ENCODE measurements at regions not wholly inside any gene's neighbourhood (a gene's known extent, or its start where the extent isn't known, plus 50 kb on each side); places are given as distances from the start of the nearest gene placed in this dataset.
"Not testable (repeated sequence)": the region's sequence is repeated elsewhere in the genome, so short reads cannot be mapped to it uniquely, and the experiment has no call there.

DNA sequence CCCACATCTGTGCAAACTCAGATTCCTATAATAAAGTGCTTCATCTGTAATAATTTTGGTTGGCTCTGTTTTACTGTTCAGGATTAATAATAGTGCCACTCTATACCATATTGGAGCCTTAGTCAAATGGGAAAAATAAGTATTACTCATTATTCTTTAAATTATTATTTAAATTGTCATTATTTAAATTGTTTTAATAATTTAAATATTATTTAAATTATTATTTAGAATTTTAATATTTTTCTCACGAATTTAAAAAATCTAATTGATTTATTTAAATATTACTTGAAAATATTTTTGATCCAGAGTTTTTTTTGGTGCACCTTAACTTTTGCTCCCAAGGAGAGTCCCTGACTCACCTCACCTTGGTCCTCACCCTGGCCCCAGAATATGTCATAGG lies 245.7 kb upstream of the MDGA2 start:
- TF ChIP-seq CTCF (IDR thresholded peaks at IDR 0.05 in 4 of 5, conservative IDR thresholded peaks at IDR 0.05 in 1 of 5) (no peak), POLR2A (IDR thresholded peaks at IDR 0.05) (no peak)
- ATAC-seq: no peak
- H3K4me1 ChIP-seq: no peaks in the 10 kb centered on the region
- no peaks in the 10 kb centered on the region for H3K36me3 ChIP-seq
- DNase-seq: no peak
- in situ Hi-C loops (cut with MboI; ENCODE audit: low sequenced_read_pairs in 4 of 4) (no loop called here), intact Hi-C loops (cut with DNase I; ENCODE audit: low total_unique reads) (no loop called here)
- H3K9me3 ChIP-seq: no peaks in the 10 kb centered on the region
- H3K27ac ChIP-seq: no peak overlapping the region
- H3K27me3 ChIP-seq: no peaks in the 10 kb centered on the region
- no peak overlapping the region for H3K4me3 ChIP-seq

GRCh38 chr14:47919997-47920396 lies 244.6 kb upstream of the MDGA2 start:
- no peaks in the 10 kb centered on the region for H3K9me3 ChIP-seq
- intact Hi-C loops (cut with DNase I; ENCODE audit: low total_unique reads): no loop called here
- TF ChIP-seq CTCF (IDR thresholded peaks at IDR 0.05 in 4 of 5, conservative IDR thresholded peaks at IDR 0.05 in 1 of 5) (no peak), POLR2A (IDR thresholded peaks at IDR 0.05) (no peak)
- in situ Hi-C loops (cut with MboI; ENCODE audit: low sequenced_read_pairs in 4 of 4): no loop called here
- H3K27me3 ChIP-seq: no peaks in the 10 kb centered on the region
- DNase-seq (no peak), ATAC-seq (no peak)
- no peaks in the 10 kb centered on the region for H3K36me3 ChIP-seq
- no peak overlapping the region for H3K4me3 ChIP-seq
- no peak overlapping the region for H3K27ac ChIP-seq
- no peaks in the 10 kb centered on the region for H3K4me1 ChIP-seq

DNA sequence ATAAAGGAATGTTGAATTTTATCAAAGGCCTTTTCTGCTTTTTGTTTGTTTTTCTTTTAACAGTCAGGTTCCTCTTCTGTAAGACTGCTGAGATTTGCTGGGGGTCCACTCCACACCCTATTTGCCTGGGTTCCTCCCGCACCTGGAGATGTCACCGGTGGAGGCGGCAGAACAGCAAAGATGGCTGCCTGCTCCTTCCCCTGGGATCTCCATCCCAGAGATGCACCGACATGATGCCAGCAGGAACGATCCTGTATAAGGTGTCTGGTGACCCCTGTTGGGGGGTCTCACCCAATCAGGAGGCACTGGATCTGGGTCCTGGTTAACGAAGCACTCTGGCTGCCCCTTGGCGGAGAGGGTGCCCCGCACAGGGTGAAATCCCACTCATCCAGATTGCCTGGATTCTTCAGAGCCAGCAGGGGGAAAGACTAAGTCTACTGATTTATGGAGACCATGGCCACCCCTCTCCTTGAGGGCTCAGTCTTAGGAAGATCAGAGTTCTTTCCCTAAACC lies 244.0 kb upstream of the MDGA2 start:
- ATAC-seq (no peak), DNase-seq (no peak)
- Histone ChIP-seq H3K27ac (no peak overlapping the region), H3K27me3 (no peaks in the 10 kb centered on the region), H3K9me3 (no peaks in the 10 kb centered on the region), H3K4me1 (no peaks in the 10 kb centered on the region), H3K4me3 (no peak overlapping the region), H3K36me3 (no peaks in the 10 kb centered on the region)
- intact Hi-C loops (cut with DNase I; ENCODE audit: low total_unique reads): no loop called here
- TF ChIP-seq CTCF (IDR thresholded peaks at IDR 0.05 in 4 of 5, conservative IDR thresholded peaks at IDR 0.05 in 1 of 5) (no peak), POLR2A (IDR thresholded peaks at IDR 0.05) (no peak)
- in situ Hi-C loops (cut with MboI; ENCODE audit: low sequenced_read_pairs in 4 of 4): no loop called here

DNA sequence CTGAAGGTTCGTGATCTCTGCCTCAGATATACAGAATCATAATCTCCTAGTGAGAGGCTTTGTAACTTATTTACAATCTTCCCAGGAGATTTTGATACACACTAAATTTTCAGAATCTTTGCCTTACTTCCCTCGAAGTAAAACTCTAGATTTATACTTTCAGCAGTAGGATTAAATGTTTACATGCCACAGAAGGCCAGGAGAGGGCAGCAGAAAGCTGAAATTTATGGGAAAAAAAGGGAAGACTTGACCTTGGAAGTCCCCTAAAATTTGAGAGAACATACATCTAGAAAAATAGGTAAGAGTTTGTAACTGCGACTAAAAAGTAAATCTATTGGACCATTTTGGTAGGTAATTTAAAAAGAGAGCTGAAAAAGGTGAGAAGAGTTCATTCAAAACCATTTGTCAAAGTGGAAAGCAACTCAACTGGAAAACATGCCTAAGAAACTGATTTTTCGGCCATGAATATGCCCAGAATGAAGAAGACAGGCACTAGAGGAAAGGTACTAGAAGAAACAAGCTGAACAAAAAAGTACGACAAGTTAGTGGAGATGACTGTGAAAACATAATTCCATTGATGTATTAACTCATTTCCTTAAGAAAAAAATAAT lies 242.0 kb upstream of the MDGA2 start:
- Histone ChIP-seq H3K27me3 (no peaks in the 10 kb centered on the region), H3K36me3 (no peaks in the 10 kb centered on the region), H3K27ac (no peak overlapping the region), H3K9me3 (no peaks in the 10 kb centered on the region), H3K4me1 (no peaks in the 10 kb centered on the region), H3K4me3 (no peak overlapping the region)
- in situ Hi-C loops (cut with MboI; ENCODE audit: low sequenced_read_pairs in 4 of 4) (no loop called here), intact Hi-C loops (cut with DNase I; ENCODE audit: low total_unique reads) (no loop called here)
- ATAC-seq: no peak
- no peak for TF ChIP-seq POLR2A (IDR thresholded peaks at IDR 0.05)
- peak in 1 of 5 experiments; percentile 8 for TF ChIP-seq CTCF (IDR thresholded peaks at IDR 0.05 in 4 of 5, conservative IDR thresholded peaks at IDR 0.05 in 1 of 5)
- DNase-seq: no peak

- DNase-seq; H3K4me3 ChIP-seq; ATAC-seq; H3K27ac ChIP-seq; H3K27me3 ChIP-seq; intact Hi-C loops (cut with DNase I; ENCODE audit: low total_unique reads); H3K36me3 ChIP-seq; in situ Hi-C loops (cut with MboI; ENCODE audit: low sequenced_read_pairs in 4 of 4); H3K4me1 ChIP-seq; H3K9me3 ChIP-seq: not testable (repeated sequence)
These were observed 225.7 kb upstream of the MDGA2 start for GRCh38 chr14:47901141-47901540.

Measured in gastrocnemius medialis (tissue), 4 donors.